ENCODE measurements at regions not wholly inside any gene's neighbourhood (a gene's known extent, or its start where the extent isn't known, plus 50 kb on each side); places are given as distances from the start of the nearest gene placed in this dataset.

DNA sequence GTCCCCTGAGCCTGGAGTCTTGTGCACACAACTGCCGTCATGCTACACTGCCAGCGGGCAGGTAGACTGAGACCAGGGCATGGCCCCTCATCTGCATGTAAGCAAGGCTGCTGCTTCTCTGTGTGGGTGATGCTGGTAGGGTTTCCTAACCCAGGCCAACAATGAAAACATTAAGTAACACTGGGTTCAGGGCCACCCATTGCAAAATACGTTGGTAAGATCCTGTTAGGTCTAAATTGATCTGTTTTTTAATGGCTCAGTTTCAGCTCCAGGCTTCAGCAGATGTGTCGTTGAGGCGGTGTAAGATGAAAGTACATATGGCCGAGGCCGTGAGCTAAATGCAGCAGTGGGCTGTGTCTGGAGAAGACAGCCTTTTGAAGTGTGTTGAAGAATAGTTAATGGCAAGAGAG, 383.4 kb downstream of the IRS2 start:
- TF ChIP-seq, protein P1, sequence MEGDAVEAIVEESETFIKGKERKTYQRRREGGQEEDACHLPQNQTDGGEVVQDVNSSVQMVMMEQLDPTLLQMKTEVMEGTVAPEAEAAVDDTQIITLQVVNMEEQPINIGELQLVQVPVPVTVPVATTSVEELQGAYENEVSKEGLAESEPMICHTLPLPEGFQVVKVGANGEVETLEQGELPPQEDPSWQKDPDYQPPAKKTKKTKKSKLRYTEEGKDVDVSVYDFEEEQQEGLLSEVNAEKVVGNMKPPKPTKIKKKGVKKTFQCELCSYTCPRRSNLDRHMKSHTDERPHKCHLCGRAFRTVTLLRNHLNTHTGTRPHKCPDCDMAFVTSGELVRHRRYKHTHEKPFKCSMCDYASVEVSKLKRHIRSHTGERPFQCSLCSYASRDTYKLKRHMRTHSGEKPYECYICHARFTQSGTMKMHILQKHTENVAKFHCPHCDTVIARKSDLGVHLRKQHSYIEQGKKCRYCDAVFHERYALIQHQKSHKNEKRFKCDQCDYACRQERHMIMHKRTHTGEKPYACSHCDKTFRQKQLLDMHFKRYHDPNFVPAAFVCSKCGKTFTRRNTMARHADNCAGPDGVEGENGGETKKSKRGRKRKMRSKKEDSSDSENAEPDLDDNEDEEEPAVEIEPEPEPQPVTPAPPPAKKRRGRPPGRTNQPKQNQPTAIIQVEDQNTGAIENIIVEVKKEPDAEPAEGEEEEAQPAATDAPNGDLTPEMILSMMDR (conservative IDR thresholded peaks at IDR 0.05 in 1 of 2, IDR thresholded peaks at IDR 0.05 in 1 of 2; ENCODE audit: extremely low read depth in 1 of 2, insufficient read depth in 1 of 2, low read depth in 1 of 2, low read length in 2 of 2), result no peak
- TF ChIP-seq EZH2 (IDR thresholded peaks at IDR 0.05; ENCODE audit: borderline replicate concordance, low read length), result no peak

Data from mammary epithelial cell (primary cell).